Cardiac fibroblast (primary cell): ENCODE measurements at regions not wholly inside any gene's neighbourhood (a gene's known extent, or its start where the extent isn't known, plus 50 kb on each side); places are given as distances from the start of the nearest gene placed in this dataset.
"Not testable (repeated sequence)": the region's sequence is repeated elsewhere in the genome, so short reads cannot be mapped to it uniquely, and the experiment has no call there.

Source experiments
- DNase-seq, 2 donors: peaks; one replicate each; pipeline versions ENCODE4 v3.0.0 to v3.0.0-alpha.2; 2010; ENCODE audit warnings: low read depth in 2 of 2
- H3K4me3 ChIP-seq, 2 donors: replicated peaks in 1 of 2; 1 replicate in 1 of 2; 2 replicates in 1 of 2; pipeline ENCODE4 v1.5.1; 2011; ENCODE audit warnings: low read depth in 2 of 2, low read length in 2 of 2, mild to moderate bottlenecking in 2 of 2, moderate library complexity in 1 of 2
- TF ChIP-seq, protein P1 (sequence below): IDR thresholded peaks from one replicate; pipeline ENCODE4 v1.5.1; 2011; ENCODE audit warnings: low read depth, mild to moderate bottlenecking, low read length, inconsistent platforms

DNA sequence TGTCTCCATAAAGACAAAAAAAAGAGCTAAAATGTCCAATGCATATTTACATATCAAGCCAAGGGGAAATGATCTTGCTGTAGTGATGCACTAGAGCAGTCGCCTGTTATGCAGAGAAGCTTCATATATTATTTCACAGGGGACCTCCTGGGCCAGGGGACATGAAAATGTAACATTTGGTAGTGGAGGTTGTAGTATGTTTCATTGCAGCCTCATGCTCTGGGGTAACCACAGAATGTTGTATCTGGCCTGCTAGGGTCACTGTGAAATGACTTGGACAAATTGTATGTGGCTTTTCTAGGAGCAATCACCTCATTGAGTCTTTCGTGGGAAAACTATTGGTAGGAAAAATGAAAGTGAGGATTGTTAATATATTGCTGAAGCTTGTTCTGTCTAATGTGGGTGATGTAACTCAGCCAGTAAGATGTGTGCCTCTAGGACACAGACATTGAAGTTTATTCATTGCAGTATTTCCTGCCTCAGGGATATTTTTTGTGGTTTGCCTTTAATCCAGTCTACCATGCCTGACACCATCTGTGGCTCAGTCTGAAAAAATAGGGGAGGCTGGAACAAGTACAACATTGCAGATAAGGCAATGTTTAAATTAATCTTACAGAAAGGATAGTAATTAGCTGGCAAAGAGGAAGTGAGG lies 430.8 kb upstream of the TNC start:
- TF ChIP-seq, protein P1, sequence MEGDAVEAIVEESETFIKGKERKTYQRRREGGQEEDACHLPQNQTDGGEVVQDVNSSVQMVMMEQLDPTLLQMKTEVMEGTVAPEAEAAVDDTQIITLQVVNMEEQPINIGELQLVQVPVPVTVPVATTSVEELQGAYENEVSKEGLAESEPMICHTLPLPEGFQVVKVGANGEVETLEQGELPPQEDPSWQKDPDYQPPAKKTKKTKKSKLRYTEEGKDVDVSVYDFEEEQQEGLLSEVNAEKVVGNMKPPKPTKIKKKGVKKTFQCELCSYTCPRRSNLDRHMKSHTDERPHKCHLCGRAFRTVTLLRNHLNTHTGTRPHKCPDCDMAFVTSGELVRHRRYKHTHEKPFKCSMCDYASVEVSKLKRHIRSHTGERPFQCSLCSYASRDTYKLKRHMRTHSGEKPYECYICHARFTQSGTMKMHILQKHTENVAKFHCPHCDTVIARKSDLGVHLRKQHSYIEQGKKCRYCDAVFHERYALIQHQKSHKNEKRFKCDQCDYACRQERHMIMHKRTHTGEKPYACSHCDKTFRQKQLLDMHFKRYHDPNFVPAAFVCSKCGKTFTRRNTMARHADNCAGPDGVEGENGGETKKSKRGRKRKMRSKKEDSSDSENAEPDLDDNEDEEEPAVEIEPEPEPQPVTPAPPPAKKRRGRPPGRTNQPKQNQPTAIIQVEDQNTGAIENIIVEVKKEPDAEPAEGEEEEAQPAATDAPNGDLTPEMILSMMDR, result no peak
- H3K4me3 ChIP-seq, result no peak overlapping the region
- no peak for DNase-seq

DNA sequence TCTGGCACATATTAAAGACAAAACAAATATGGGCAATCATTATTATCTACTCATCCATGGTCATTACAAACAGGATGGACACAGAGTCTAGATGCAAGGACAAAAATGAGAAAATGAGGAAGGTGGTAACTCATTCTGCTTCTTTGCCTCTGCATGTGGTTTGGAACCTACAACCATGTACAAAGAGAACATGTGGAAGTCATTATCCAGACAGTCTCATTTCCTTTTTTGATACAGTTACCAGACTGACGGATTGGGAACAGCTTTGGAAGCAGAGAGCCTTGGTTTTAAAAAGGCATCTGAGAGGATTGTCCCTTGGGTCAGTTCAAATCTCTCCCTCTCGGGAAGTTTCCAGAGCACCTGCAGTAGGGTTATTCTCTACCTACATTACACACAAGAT lies 433.4 kb upstream of the TNC start:
- no peak overlapping the region for H3K4me3 ChIP-seq
- DNase-seq, result no peak

DNA sequence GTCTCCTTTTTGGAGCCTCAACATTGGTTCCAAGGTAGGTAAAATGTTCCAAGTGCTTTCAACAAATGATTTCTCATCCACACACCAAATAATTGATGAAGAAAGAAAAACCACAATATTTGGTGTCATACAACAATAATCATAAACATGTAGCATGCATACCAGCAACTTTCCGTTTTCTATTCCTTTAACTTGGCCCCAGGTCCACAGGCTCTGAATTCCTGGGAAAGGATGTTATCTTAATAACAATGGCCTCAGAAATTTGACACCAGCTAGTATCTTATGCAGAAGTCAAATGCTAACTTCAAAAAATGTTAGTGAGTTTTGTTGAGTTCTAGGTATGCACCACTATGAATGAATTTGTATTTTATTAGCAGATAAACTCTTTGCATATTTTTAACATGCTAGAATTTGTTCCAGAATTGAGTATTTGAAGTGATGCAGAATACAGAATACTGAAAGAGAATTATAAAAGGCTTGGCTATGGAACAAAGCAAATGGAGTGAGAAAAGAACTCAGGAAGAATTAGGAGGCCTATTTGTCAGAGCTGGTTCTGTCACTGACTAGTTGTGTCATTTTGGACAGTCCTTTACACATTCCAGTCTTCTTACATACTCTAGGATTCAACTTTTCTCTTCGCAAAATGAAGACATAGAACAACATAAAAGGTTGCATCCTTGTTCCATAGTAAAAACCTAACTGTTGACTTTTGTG lies 435.3 kb upstream of the TNC start:
- DNase-seq, result no peak
- no peak overlapping the region for H3K4me3 ChIP-seq
- TF ChIP-seq, protein P1, result no peak

More for the DNA sequence above, 433.4 kb upstream of the TNC start:
- TF ChIP-seq, protein P1, result no peak

DNA sequence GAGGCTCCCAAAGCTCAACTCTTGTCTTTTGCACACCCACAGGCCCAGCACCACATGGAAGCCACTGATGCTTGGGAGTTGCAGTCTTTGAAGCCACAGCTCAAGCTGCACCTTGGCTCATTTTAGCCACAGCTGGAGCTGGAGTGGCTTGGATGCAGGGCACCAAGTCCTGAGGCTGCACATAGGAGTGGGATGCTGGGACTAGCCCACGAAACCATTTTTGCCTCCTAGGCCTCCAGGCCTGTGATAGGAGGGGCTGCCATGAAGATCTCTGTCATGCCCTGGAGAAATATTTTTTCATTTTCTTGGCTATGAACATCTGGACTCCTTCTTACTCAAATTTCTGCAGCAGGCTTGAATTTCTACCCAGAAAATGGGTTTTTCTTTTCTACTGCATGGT lies 438.5 kb upstream of the TNC start:
- DNase-seq, result no peak
- TF ChIP-seq, protein P1, result no peak
- H3K4me3 ChIP-seq, result no peak overlapping the region

DNA sequence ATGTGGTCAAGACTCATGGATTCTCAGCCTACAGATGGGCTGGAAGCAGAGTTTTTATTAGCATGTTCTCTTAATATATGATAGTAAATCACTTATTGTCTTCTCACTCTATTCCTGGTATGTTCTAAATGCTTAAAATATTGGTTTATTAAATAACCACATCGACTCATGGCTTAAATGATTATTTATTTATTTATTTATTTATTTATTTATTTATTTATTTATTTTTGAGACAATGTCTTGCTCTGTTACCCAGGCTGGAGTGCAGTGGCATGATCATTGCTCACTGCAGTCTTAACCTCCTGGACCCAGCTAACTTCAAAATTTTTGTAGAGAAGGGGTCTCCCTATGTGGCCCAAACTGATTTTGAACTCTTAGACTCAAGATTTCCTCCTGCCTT lies 457.2 kb upstream of the TNC start:
- no peak for DNase-seq
- no peak overlapping the region for H3K4me3 ChIP-seq
- TF ChIP-seq, protein P1, result no peak

- H3K4me3 ChIP-seq, DNase-seq: not testable (repeated sequence)
Observed at GRCh38 chr9:115585458-115585857, 467.5 kb upstream of the TNC start.

GRCh38 chr9:115587310-115587709 lies 469.4 kb upstream of the TNC start:
- TF ChIP-seq, protein P1, result no peak
- H3K4me3 ChIP-seq, result no peak overlapping the region
- DNase-seq, result no peak
